ENCODE measurements at regions not wholly inside any gene's neighbourhood (a gene's known extent, or its start where the extent isn't known, plus 50 kb on each side); places are given as distances from the start of the nearest gene placed in this dataset.

GRCh38 chr7:17411922-17412321, 113.5 kb downstream of the AHR start:
- no peak for TF ChIP-seq CTCF (IDR thresholded peaks at IDR 0.05; ENCODE audit: low read length)
- TF ChIP-seq EZH2phosphoT487 (IDR thresholded peaks at IDR 0.05; ENCODE audit: low read length) = no peak
- no peak for TF ChIP-seq EZH2 (optimal IDR thresholded peaks at IDR 0.05; ENCODE audit: low read depth, low read length)

Data from MM.1S (cell line).